ENCODE measurements at regions not wholly inside any gene's neighbourhood (a gene's known extent, or its start where the extent isn't known, plus 50 kb on each side); places are given as distances from the start of the nearest gene placed in this dataset.

GRCh38 chr10:53572799-53573198 is 800.2 kb upstream of the MBL2 start:
- TF ChIP-seq CTCF (conservative IDR thresholded peaks at IDR 0.05 in 1 of 2, IDR thresholded peaks at IDR 0.05 in 1 of 2; ENCODE audit: extremely low read depth in 1 of 2, insufficient read depth in 1 of 2, low read depth in 1 of 2, low read length in 2 of 2) (no peak), EZH2 (IDR thresholded peaks at IDR 0.05; ENCODE audit: borderline replicate concordance, low read length) (no peak)
